ENCODE measurements at regions not wholly inside any gene's neighbourhood (a gene's known extent, or its start where the extent isn't known, plus 50 kb on each side); places are given as distances from the start of the nearest gene placed in this dataset.

DNA sequence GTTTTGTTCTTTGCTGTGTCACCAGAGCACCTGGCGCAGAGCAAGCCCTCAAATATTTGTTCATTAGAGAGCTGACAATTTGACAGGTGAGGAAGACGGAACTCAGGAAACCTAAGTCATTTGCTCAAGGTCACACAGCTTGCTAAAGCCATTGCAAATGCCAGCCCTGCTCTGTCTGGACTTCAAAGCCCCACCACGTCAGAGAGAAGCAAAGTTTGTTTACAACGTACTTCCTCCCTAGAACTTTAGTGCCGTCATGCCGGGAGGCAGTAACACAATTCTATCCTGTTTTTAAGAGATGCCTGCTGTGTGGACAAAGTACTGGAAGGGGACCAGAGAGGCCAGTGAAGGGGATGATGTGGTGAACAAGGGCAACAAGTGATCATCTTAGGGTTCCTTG is 216.6 kb upstream of the PRICKLE2 start:
- TF ChIP-seq, protein P1, sequence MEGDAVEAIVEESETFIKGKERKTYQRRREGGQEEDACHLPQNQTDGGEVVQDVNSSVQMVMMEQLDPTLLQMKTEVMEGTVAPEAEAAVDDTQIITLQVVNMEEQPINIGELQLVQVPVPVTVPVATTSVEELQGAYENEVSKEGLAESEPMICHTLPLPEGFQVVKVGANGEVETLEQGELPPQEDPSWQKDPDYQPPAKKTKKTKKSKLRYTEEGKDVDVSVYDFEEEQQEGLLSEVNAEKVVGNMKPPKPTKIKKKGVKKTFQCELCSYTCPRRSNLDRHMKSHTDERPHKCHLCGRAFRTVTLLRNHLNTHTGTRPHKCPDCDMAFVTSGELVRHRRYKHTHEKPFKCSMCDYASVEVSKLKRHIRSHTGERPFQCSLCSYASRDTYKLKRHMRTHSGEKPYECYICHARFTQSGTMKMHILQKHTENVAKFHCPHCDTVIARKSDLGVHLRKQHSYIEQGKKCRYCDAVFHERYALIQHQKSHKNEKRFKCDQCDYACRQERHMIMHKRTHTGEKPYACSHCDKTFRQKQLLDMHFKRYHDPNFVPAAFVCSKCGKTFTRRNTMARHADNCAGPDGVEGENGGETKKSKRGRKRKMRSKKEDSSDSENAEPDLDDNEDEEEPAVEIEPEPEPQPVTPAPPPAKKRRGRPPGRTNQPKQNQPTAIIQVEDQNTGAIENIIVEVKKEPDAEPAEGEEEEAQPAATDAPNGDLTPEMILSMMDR (IDR thresholded peaks at IDR 0.05; ENCODE audit: insufficient read depth in 1 of 2, low read depth in 1 of 2, low read length in 1 of 2, severe bottlenecking in 1 of 2, unreplicated experiment in 1 of 2) = no peak
- no peak for DNase-seq
- H3K9me3 ChIP-seq = no peaks in the 10 kb centered on the region
- intact Hi-C loops (cut with micrococcal nuclease; ENCODE audit: unreplicated experiment) = no loop called here
- BruUV-seq (replicated peaks) = no TSS peak
- H3K27me3 ChIP-seq (replicated peaks; ENCODE audit: control insufficient read depth, insufficient read depth, low read length) = no peaks in the 10 kb centered on the region; the same call in 1 of the 2 replicates
- ChIA-PET CTCF (no interaction called here), POLR2A (no interaction called here)
- Mint-ChIP-seq H3K27ac (ENCODE audit: unreplicated experiment) (no peak overlapping the region), H3K9me3 (ENCODE audit: unreplicated experiment) (peaks cover 4% of the 10 kb centered on the region), H3K36me3 (ENCODE audit: insufficient read depth, unreplicated experiment) (no peaks in the 10 kb centered on the region), H3K4me3 (ENCODE audit: unreplicated experiment) (no peak overlapping the region), H3K27me3 (ENCODE audit: insufficient read depth, unreplicated experiment) (no peaks in the 10 kb centered on the region), H3K4me1 (ENCODE audit: low read depth, unreplicated experiment) (peaks cover 20% of the 10 kb centered on the region)
- no peak overlapping the region for H3K4me3 ChIP-seq (ENCODE audit: low read depth, low read length)
- H3K4me1 ChIP-seq = peaks cover 27% of the 10 kb centered on the region
- H3K36me3 ChIP-seq (ENCODE audit: control insufficient read depth, insufficient read depth, low read length) = no peaks in the 10 kb centered on the region

DNA sequence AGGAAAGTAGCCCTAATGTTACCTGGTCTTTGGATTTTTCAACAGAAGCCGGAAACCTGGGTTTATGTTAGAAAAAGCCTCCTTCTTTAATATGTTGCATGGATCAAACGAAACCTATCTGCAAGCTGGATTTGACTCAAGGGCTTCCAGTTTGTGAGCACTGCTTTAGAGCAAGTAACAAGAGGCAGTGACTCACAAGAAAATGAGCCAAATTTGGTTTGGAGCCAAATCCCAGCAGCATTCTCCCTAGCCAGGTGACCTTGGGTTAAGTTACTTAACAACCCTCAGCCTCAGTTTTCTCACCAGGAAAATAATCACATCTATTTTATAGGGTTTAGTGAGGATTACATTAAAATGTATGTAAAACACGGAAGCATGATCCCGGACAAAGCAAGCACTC is 215.2 kb upstream of the PRICKLE2 start:
- POLR2A ChIA-PET = no interaction called here

DNA sequence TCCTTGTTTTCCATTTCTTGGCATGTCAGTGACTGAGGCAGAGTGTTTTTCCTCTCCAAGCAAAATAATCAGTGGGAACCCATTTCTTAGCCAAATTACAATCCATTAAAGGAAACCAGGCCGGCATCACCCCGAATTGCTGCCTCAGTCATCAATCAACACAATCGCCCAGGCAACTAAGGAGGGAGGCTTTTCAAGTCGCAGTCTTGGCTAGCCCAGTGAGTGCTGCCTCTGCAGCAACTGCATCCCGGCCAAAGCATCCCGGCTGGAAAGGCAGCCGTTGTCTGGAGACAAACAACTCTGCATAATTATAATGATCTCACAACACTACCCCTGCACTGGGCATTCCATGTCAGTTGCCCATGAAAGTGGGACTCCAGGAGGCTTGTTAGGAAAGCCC is 213.5 kb upstream of the PRICKLE2 start:
- Mint-ChIP-seq H3K27ac (ENCODE audit: unreplicated experiment) (no peak overlapping the region), H3K27me3 (ENCODE audit: insufficient read depth, unreplicated experiment) (no peaks in the 10 kb centered on the region), H3K4me3 (ENCODE audit: unreplicated experiment) (no peak overlapping the region), H3K4me1 (ENCODE audit: low read depth, unreplicated experiment) (peaks cover 21% of the 10 kb centered on the region), H3K36me3 (ENCODE audit: insufficient read depth, unreplicated experiment) (no peaks in the 10 kb centered on the region), H3K9me3 (ENCODE audit: unreplicated experiment) (peaks cover 18% of the 10 kb centered on the region)
- TF ChIP-seq, protein P1 (IDR thresholded peaks at IDR 0.05; ENCODE audit: insufficient read depth in 1 of 2, low read depth in 1 of 2, low read length in 1 of 2, severe bottlenecking in 1 of 2, unreplicated experiment in 1 of 2) = no peak
- ChIA-PET POLR2A (no interaction called here), CTCF (no interaction called here)
- no peak overlapping the region for H3K4me3 ChIP-seq (ENCODE audit: low read depth, low read length)
- 0 out of 2 replicates have a peak, but pooled peaks cover 8% of the 10 kb centered on the region for H3K9me3 ChIP-seq
- no peaks in the 10 kb centered on the region for H3K36me3 ChIP-seq (ENCODE audit: control insufficient read depth, insufficient read depth, low read length)
- no peaks in the 10 kb centered on the region for H3K27me3 ChIP-seq (replicated peaks; ENCODE audit: control insufficient read depth, insufficient read depth, low read length)
- DNase-seq = no peak
- peaks cover 23% of the 10 kb centered on the region for H3K4me1 ChIP-seq
- no TSS peak for BruUV-seq (replicated peaks)
- intact Hi-C loops (cut with micrococcal nuclease; ENCODE audit: unreplicated experiment) = no loop called here

More for the DNA sequence above, 215.2 kb upstream of the PRICKLE2 start:
- no peaks in the 10 kb centered on the region for H3K27me3 Mint-ChIP-seq (ENCODE audit: insufficient read depth, unreplicated experiment)
- no peak overlapping the region for H3K4me3 Mint-ChIP-seq (ENCODE audit: unreplicated experiment)
- BruUV-seq (replicated peaks) = no TSS peak
- H3K27ac Mint-ChIP-seq (ENCODE audit: unreplicated experiment) = no peak overlapping the region
- H3K36me3 Mint-ChIP-seq (ENCODE audit: insufficient read depth, unreplicated experiment) = no peaks in the 10 kb centered on the region
- peaks cover 7% of the 10 kb centered on the region for H3K9me3 Mint-ChIP-seq (ENCODE audit: unreplicated experiment)
- peaks cover 27% of the 10 kb centered on the region for H3K4me1 ChIP-seq
- DNase-seq = no peak
- no peak overlapping the region for H3K4me3 ChIP-seq (ENCODE audit: low read depth, low read length)
- CTCF ChIA-PET = no interaction called here
- no peaks in the 10 kb centered on the region for H3K36me3 ChIP-seq (ENCODE audit: control insufficient read depth, insufficient read depth, low read length)
- H3K9me3 ChIP-seq = 0 out of 2 replicates have a peak, but pooled peaks cover 4% of the 10 kb centered on the region
- H3K4me1 Mint-ChIP-seq (ENCODE audit: low read depth, unreplicated experiment) = peaks cover 21% of the 10 kb centered on the region
- intact Hi-C loops (cut with micrococcal nuclease; ENCODE audit: unreplicated experiment) = no loop called here
- TF ChIP-seq, protein P1 (IDR thresholded peaks at IDR 0.05; ENCODE audit: insufficient read depth in 1 of 2, low read depth in 1 of 2, low read length in 1 of 2, severe bottlenecking in 1 of 2, unreplicated experiment in 1 of 2) = no peak
- no peaks in the 10 kb centered on the region for H3K27me3 ChIP-seq (replicated peaks; ENCODE audit: control insufficient read depth, insufficient read depth, low read length)
